ENCODE measurements at regions not wholly inside any gene's neighbourhood (a gene's known extent, or its start where the extent isn't known, plus 50 kb on each side); places are given as distances from the start of the nearest gene placed in this dataset.

- DNase-seq (ENCODE audit: low read depth, low spot score): no peak
- no peaks in the 10 kb centered on the region for H3K27me3 ChIP-seq (ENCODE audit: insufficient read depth, insufficient read length)
- no peak overlapping the region for H3K4me3 ChIP-seq (ENCODE audit: insufficient read length, low read depth)
- TF ChIP-seq SUZ12 (IDR thresholded peaks at IDR 0.05; ENCODE audit: extremely low read depth, insufficient read depth, insufficient read length): no peak
- TF ChIP-seq YY1 (IDR thresholded peaks at IDR 0.05; ENCODE audit: insufficient read depth, insufficient read length): no peak
- TF ChIP-seq ZNF274 (IDR thresholded peaks at IDR 0.05; ENCODE audit: low read depth, low read length): no peak
- no peaks in the 10 kb centered on the region for H3K4me1 ChIP-seq (ENCODE audit: insufficient read depth, insufficient read length)
- H3K36me3 ChIP-seq (ENCODE audit: insufficient read depth, insufficient read length, low read length): no peaks in the 10 kb centered on the region
- no peaks in the 10 kb centered on the region for H3K9me3 ChIP-seq (ENCODE audit: insufficient read depth, low read length)
- no peak overlapping the region for H3K9ac ChIP-seq (ENCODE audit: insufficient read length, low read depth)
Observed at GRCh38 chr13:104593693-104594092, 1527.5 kb upstream of the SLC10A2 start.

DNA sequence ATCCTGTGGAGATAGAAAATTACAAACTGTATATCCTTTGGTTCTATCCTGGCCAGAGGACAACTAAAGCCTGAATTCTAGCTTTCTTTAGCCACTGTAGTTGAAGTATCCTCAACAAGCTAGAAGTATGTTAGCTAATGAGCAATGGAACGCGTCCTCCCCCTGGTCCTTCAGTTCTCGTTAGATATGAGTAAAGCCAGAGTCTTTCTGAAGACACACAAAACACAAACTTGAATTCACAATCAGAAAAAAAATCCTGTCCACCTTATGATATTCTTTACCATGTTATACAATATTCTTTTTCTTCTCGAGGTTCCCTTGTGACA, 1527.0 kb upstream of the SLC10A2 start:
- H3K4me1 ChIP-seq (ENCODE audit: insufficient read depth, insufficient read length): no peaks in the 10 kb centered on the region
- no peak overlapping the region for H3K9ac ChIP-seq (ENCODE audit: insufficient read length, low read depth)
- no peaks in the 10 kb centered on the region for H3K36me3 ChIP-seq (ENCODE audit: insufficient read depth, insufficient read length, low read length)
- no peak for TF ChIP-seq ZNF274 (IDR thresholded peaks at IDR 0.05; ENCODE audit: low read depth, low read length)
- no peak for TF ChIP-seq YY1 (IDR thresholded peaks at IDR 0.05; ENCODE audit: insufficient read depth, insufficient read length)
- no peak for TF ChIP-seq SUZ12 (IDR thresholded peaks at IDR 0.05; ENCODE audit: extremely low read depth, insufficient read depth, insufficient read length)
- DNase-seq (ENCODE audit: low read depth, low spot score): no peak
- H3K9me3 ChIP-seq (ENCODE audit: insufficient read depth, low read length): no peaks in the 10 kb centered on the region
- no peak overlapping the region for H3K4me3 ChIP-seq (ENCODE audit: insufficient read length, low read depth)
- no peaks in the 10 kb centered on the region for H3K27me3 ChIP-seq (ENCODE audit: insufficient read depth, insufficient read length)

DNA sequence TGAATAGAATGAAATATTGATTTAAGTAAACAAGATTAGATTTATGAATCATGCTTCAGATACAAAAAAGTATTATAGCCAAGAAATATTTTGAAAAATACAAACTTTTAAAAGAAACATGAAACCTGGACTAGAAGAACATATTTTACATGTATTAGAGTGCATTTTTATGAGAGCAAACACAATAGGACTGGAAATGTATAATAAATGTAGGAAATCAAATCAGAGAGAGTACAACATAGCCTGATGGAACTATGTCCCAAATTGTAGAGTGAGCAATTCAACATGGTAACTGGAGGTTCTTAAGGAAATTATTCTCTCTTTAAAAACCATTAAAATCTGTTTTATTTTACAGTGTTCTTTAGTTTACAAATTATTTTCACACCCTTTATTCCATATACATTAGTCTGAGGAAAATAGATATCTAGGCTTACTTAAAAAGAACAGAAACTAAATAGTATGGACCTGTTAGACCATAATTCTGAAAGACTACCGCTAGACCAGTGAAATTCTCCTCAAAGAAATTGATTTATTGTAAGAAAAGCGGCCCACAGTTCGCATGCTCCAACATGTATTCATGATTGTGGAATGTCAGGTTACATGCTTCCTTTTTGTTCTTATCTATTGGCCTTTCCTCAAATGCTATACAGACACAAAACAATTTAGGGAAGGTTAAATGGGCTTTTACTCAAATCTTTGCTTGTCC, 1526.5 kb upstream of the SLC10A2 start:
- Histone ChIP-seq H3K9me3 (ENCODE audit: insufficient read depth, low read length) (no peaks in the 10 kb centered on the region), H3K27me3 (ENCODE audit: insufficient read depth, insufficient read length) (no peaks in the 10 kb centered on the region), H3K4me3 (ENCODE audit: insufficient read length, low read depth) (no peak overlapping the region), H3K36me3 (ENCODE audit: insufficient read depth, insufficient read length, low read length) (no peaks in the 10 kb centered on the region), H3K4me1 (ENCODE audit: insufficient read depth, insufficient read length) (no peaks in the 10 kb centered on the region), H3K9ac (ENCODE audit: insufficient read length, low read depth) (no peak overlapping the region)
- no peak for DNase-seq (ENCODE audit: low read depth, low spot score)
- no peak for TF ChIP-seq ZNF274 (IDR thresholded peaks at IDR 0.05; ENCODE audit: low read depth, low read length)
- TF ChIP-seq YY1 (IDR thresholded peaks at IDR 0.05; ENCODE audit: insufficient read depth, insufficient read length): no peak
- no peak for TF ChIP-seq SUZ12 (IDR thresholded peaks at IDR 0.05; ENCODE audit: extremely low read depth, insufficient read depth, insufficient read length)

DNA sequence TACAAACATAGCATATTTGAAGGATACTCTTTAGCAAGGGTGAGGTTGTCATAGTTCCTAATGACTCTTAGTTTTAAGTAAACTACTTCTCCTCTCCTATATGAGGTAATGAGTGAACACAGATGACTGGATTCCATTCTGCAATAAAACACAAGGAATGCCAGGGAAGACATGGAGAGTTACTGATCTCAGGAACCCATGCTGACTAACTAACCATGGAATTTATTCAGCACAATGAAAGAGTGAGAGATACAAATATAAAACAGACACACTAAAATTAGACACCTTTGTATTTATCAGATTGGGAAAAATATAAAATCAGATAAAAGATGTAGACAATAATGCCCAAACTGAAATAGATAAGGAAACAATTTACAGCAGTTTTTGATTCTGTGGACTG, 1525.9 kb upstream of the SLC10A2 start:
- H3K4me1 ChIP-seq (ENCODE audit: insufficient read depth, insufficient read length): no peaks in the 10 kb centered on the region
- H3K9me3 ChIP-seq (ENCODE audit: insufficient read depth, low read length): no peaks in the 10 kb centered on the region
- no peaks in the 10 kb centered on the region for H3K36me3 ChIP-seq (ENCODE audit: insufficient read depth, insufficient read length, low read length)
- no peak for TF ChIP-seq ZNF274 (IDR thresholded peaks at IDR 0.05; ENCODE audit: low read depth, low read length)
- TF ChIP-seq YY1 (IDR thresholded peaks at IDR 0.05; ENCODE audit: insufficient read depth, insufficient read length): no peak
- no peak for TF ChIP-seq SUZ12 (IDR thresholded peaks at IDR 0.05; ENCODE audit: extremely low read depth, insufficient read depth, insufficient read length)
- no peak for DNase-seq (ENCODE audit: low read depth, low spot score)
- no peaks in the 10 kb centered on the region for H3K27me3 ChIP-seq (ENCODE audit: insufficient read depth, insufficient read length)
- no peak overlapping the region for H3K4me3 ChIP-seq (ENCODE audit: insufficient read length, low read depth)
- H3K9ac ChIP-seq (ENCODE audit: insufficient read length, low read depth): no peak overlapping the region

GRCh38 chr13:104586051-104586746, 1520.0 kb upstream of the SLC10A2 start:
- DNase-seq (ENCODE audit: low read depth, low spot score): no peak
- TF ChIP-seq ZNF274 (IDR thresholded peaks at IDR 0.05; ENCODE audit: low read depth, low read length) (no peak), SUZ12 (IDR thresholded peaks at IDR 0.05; ENCODE audit: extremely low read depth, insufficient read depth, insufficient read length) (no peak), YY1 (IDR thresholded peaks at IDR 0.05; ENCODE audit: insufficient read depth, insufficient read length) (no peak)
- Histone ChIP-seq H3K9ac (ENCODE audit: insufficient read length, low read depth) (no peak overlapping the region), H3K27me3 (ENCODE audit: insufficient read depth, insufficient read length) (no peaks in the 10 kb centered on the region), H3K36me3 (ENCODE audit: insufficient read depth, insufficient read length, low read length) (no peaks in the 10 kb centered on the region), H3K4me3 (ENCODE audit: insufficient read length, low read depth) (no peak overlapping the region), H3K9me3 (ENCODE audit: insufficient read depth, low read length) (no peaks in the 10 kb centered on the region), H3K4me1 (ENCODE audit: insufficient read depth, insufficient read length) (no peaks in the 10 kb centered on the region)

- Histone ChIP-seq H3K9me3 (ENCODE audit: insufficient read depth, low read length) (no peaks in the 10 kb centered on the region), H3K4me1 (ENCODE audit: insufficient read depth, insufficient read length) (no peaks in the 10 kb centered on the region), H3K27me3 (ENCODE audit: insufficient read depth, insufficient read length) (no peaks in the 10 kb centered on the region), H3K4me3 (ENCODE audit: insufficient read length, low read depth) (no peak overlapping the region), H3K9ac (ENCODE audit: insufficient read length, low read depth) (no peak overlapping the region), H3K36me3 (ENCODE audit: insufficient read depth, insufficient read length, low read length) (no peaks in the 10 kb centered on the region)
- no peak for DNase-seq (ENCODE audit: low read depth, low spot score)
- TF ChIP-seq YY1 (IDR thresholded peaks at IDR 0.05; ENCODE audit: insufficient read depth, insufficient read length) (no peak), SUZ12 (IDR thresholded peaks at IDR 0.05; ENCODE audit: extremely low read depth, insufficient read depth, insufficient read length) (no peak), ZNF274 (IDR thresholded peaks at IDR 0.05; ENCODE audit: low read depth, low read length) (no peak)
Observed at GRCh38 chr13:104584481-104584880, 1518.3 kb upstream of the SLC10A2 start.

DNA sequence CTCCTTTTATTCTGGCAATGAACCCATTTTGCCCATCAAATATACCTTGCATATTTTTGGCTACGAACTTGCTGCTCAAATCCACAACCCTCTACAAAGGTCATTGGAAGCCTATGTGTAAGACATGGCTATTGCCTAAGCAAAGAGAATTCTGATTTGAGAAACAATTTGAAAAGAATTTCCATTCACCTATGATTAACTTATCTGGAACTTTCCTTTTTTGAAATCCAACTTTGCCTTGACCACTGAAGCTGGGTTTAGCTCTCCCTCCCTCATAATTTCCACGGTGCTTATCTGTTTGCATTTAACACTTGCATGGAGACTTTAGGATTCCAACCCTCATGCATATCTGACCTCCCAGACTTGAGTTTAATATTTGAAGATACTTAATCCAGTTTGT, 1514.7 kb upstream of the SLC10A2 start:
- TF ChIP-seq SUZ12 (IDR thresholded peaks at IDR 0.05; ENCODE audit: extremely low read depth, insufficient read depth, insufficient read length): no peak
- no peak for TF ChIP-seq YY1 (IDR thresholded peaks at IDR 0.05; ENCODE audit: insufficient read depth, insufficient read length)
- no peak for TF ChIP-seq ZNF274 (IDR thresholded peaks at IDR 0.05; ENCODE audit: low read depth, low read length)
- Histone ChIP-seq H3K9me3 (ENCODE audit: insufficient read depth, low read length) (no peaks in the 10 kb centered on the region), H3K36me3 (ENCODE audit: insufficient read depth, insufficient read length, low read length) (no peaks in the 10 kb centered on the region), H3K27me3 (ENCODE audit: insufficient read depth, insufficient read length) (no peaks in the 10 kb centered on the region), H3K4me1 (ENCODE audit: insufficient read depth, insufficient read length) (no peaks in the 10 kb centered on the region), H3K9ac (ENCODE audit: insufficient read length, low read depth) (no peak overlapping the region), H3K4me3 (ENCODE audit: insufficient read length, low read depth) (no peak overlapping the region)
- DNase-seq (ENCODE audit: low read depth, low spot score): no peak
